Activated CD4-positive, alpha-beta T cell treated with anti-CD3 and anti-CD28 coated beads, Interleukin-2, amount 50 U/mL, for 48 hours (primary cell): ENCODE measurements at regions not wholly inside any gene's neighbourhood (a gene's known extent, or its start where the extent isn't known, plus 50 kb on each side); places are given as distances from the start of the nearest gene placed in this dataset.
"Not testable (repeated sequence)": the region's sequence is repeated elsewhere in the genome, so short reads cannot be mapped to it uniquely, and the experiment has no call there.

ENCODE experiments used
- DNase-seq, 2 experiments: peaks; one replicate each; pipeline ENCODE4 v3.0.0-alpha.2; 2020

DNA sequence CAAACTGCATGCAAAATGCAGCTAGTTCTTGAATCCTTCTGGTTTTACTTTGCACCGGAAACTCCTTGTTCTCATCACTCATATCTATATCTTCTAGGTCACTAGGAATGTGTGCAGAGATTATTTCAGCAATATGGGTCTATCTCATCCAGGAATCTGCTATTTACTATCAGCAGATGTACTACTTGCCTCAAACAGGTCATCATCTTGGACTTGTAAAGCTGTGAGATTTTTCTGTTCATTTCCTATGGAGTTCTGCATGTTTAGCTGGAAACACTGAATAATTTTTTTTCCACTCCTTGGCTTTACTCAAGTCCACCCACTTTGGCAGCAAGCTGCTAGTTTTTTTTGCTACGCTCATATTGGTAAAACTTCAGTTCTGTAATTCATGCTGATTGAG is 334.8 kb downstream of the RPIA start:
- DNase-seq, result not testable (repeated sequence)

DNA sequence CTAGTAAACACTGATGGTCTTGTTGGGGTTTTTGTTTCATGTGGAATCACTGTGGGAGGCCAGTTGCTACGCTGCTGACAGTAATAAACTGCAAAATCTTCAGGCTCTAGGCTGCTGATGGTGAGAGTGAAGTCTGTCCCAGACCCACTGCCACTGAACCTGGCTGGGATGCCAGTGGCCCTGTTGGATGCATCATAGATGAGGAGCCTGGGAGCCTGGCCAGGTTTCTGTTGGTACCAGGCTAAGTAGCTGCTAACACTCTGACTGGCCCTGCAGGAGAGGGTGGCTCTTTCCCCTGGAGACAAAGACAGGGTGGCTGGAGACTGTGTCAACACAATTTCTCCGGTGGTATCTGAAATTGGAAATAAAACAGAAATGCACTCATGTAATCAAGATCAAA is 335.6 kb downstream of the RPIA start:
- not testable (repeated sequence) for DNase-seq

DNA sequence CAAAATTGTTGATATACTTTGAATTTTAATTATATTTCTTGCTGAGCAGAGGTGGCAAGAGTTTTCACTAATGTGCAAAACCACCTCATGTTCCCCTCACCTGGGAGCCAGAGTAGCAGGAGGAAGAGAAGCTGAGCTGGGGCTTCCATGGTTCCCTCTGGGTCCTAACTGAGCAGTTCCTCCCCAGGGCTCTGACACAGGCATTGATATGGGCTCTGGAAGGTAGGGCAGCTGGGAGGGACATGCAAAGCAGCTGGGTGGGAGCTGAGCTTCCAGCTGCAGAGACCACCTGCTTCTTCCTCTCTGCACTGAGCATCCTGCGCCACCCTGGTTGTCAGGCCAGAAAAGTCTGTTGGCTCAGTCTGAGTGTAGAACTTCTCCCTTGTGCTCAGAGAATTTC is 336.1 kb downstream of the RPIA start:
- not testable (repeated sequence) for DNase-seq

DNA sequence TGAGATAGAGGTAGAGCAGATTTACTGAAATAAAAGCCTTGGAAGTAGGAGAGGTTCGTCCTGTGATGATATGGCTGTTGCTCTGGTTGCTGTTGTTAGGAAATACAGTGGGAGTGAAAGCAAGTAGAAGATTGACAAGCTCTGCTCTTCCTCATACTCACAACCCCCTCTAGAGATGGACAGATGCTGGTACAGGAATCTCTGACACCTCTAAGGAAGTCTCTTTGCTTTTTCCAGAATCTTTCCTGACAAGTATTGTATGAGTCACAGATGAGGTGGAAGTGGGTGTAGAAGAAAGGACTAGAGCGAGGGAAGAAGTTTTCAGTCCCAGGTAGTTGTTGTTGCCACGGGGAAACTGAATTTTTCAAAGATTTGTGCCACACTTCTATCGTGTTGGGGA is 337.8 kb downstream of the RPIA start:
- DNase-seq, result not testable (repeated sequence)

GRCh38 chr2:89048138-89049066 is 356.9 kb downstream of the RPIA start:
- peak in 1 of 2 experiments; percentile 3 for DNase-seq

- DNase-seq, result not testable (repeated sequence)
Observed at GRCh38 chr2:89058616-89059015, 367.1 kb downstream of the RPIA start.

- DNase-seq, result not testable (repeated sequence)
Observed at GRCh38 chr2:89061174-89061573, 369.7 kb downstream of the RPIA start.

DNA sequence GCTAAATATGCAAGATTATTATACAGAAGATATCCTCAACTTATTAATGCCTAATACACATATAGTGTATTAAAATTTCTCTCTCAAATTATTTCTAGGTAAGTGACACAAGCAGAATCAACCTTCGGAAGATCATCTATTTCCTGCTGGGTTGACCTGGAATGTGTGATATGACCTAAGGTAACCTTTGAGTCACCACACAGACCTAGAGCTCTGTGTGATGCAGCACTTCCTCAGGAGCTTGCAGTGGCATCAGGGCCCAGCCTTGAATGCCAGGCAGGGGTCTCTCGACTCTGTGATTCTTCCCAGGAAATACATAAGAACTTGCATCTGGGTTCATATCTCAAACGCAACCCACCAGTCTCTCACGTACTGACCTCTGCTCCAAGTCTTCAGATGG is 385.3 kb downstream of the RPIA start:
- not testable (repeated sequence) for DNase-seq

GRCh38 chr2:89092911-89093310 is 401.4 kb downstream of the RPIA start:
- not testable (repeated sequence) for DNase-seq

GRCh38 chr2:89095060-89095459 is 403.6 kb downstream of the RPIA start:
- not testable (repeated sequence) for DNase-seq

DNA sequence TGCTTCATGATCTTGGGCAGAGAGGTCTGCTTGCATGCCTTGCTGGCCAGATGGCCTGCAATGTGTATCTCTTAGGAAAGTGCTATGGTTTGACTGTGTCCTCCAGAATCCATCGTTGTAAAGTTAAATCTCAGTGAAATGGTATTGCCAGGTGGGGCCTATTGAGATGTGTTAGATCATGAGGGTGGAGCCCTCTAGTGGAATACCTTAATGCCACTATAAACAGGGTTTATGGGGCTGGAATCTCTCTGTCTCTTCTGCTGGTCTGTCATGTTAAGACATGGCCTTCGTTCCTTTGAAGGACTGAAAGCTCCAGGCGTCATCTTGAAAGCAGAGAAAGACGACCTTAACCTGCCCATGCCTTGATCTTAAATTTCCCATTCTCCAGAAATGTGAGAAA is 411.1 kb downstream of the RPIA start:
- DNase-seq, result not testable (repeated sequence)

DNA sequence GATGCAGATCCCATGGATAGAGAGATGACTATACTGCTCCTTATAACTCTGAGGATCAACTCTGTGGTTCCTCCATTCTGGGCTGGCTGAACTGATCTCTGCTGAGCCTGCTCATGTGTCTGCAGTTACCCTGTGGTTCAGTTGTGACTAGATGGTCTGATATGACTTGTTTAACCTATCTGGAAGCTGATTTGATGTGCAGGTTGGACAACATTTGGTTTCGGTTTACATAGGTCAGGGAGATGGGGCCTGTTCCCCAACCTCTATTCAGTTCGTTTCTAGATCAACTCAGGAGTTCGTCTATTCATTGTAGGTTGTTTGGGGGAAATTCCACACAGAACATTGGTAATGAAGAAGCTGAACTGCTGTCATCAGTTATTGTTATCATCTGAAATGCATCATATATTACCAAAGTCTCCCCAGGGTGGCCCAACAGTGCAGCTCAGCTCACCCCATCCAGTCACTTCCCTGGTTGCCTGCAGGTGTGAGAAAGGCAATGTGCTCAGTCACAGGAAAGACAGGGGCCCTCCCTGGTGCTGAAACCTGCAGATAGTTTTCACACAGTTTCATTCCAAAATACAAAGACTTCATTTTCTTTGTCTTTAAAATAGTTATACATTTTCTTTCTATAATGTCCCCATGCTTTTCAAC is 415.0 kb downstream of the RPIA start:
- DNase-seq, result not testable (repeated sequence)

- DNase-seq, result not testable (repeated sequence)
Observed at GRCh38 chr2:89112434-89112833, 421.0 kb downstream of the RPIA start.

GRCh38 chr2:89113286-89113685 is 421.8 kb downstream of the RPIA start:
- not testable (repeated sequence) for DNase-seq

DNA sequence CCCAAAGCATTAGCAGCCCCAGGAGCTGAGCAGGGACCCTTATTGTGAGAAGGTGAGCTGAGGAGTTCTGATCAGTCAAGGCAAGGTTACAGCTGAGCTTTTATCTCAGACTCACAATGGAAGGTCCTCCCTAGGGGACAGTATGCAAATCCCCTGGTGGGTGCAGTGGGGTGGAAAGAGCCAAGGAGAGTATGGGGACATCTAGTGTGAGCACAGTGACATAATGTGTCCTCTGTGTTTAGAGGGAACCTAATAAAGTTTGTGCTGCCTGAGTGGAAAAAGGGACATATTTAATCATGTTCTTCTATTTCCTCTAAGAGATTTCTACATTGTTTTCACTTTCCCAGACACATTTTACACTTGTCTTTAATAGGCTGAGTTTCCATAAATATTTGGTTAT is 438.0 kb downstream of the RPIA start:
- not testable (repeated sequence) for DNase-seq

- not testable (repeated sequence) for DNase-seq
Observed at GRCh38 chr2:89130665-89131308, 439.3 kb downstream of the RPIA start.

- DNase-seq, result not testable (repeated sequence)
Observed at GRCh38 chr2:89142959-89143358, 451.5 kb downstream of the RPIA start.

- not testable (repeated sequence) for DNase-seq
Observed at GRCh38 chr2:89145342-89145741, 453.9 kb downstream of the RPIA start.

GRCh38 chr2:89148256-89148655 is 456.8 kb downstream of the RPIA start:
- DNase-seq, result not testable (repeated sequence)

DNA sequence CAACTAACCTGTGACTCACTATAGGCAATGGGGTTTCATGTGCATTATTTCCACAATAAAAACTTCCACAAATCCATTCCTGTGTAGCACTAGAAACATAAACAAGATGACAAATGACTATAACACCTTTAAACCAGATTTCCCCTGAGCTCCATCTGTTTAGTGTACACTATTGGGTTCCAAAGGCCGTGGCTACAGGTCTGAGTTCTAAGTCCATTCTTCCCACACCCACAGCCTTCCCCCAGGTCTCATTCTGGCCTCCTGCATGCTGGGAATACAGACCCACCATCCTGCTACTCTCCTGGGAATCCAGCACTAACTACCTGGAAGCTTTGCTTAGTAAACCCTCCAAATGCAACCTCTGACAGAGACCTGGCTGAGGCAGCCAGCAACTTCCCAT is 460.2 kb downstream of the RPIA start:
- not testable (repeated sequence) for DNase-seq

- DNase-seq, result not testable (repeated sequence)
Observed at GRCh38 chr2:89152501-89152900, 461.0 kb downstream of the RPIA start.

DNA sequence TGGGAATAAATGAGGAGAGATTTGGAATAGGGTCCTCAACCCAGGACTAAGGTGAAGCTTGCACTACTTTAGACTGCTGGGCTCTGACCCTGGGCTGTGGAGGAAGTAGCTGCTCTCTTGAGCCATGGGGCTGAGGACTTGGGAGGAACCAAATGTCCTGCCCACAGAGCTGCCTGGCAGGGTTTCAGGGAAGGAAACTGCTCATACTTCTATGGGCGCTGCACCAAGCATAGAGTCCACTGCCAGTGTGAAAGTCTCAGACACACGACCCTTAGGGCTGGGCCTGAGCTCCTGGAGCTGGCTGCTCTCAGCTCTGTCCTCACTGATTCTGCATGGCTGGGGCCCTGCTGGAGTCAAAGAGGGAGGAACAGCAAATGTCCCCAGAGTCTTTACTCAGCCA is 461.7 kb downstream of the RPIA start:
- not testable (repeated sequence) for DNase-seq

- not testable (repeated sequence) for DNase-seq
Observed at GRCh38 chr2:89154247-89154682, 462.8 kb downstream of the RPIA start.
